Prostate gland (tissue), 2 donors: ENCODE measurements at regions not wholly inside any gene's neighbourhood (a gene's known extent, or its start where the extent isn't known, plus 50 kb on each side); places are given as distances from the start of the nearest gene placed in this dataset.

Experiments used
- DNase-seq: peaks from one replicate; pipeline ENCODE4 v3.0.0-alpha.2; 2019; ENCODE audit warnings: low spot score
- H3K27ac ChIP-seq, 2 donors: fragments of 200-600 bp; sonication (generic); 2 replicates each; pipeline ENCODE4 v1.5.1; 2017 to 2019
- H3K27me3 ChIP-seq: fragments of 200-600 bp; sonication (generic); replicated peaks from 2 replicates; pipeline ENCODE4 v1.5.1; 2019; ENCODE audit not compliant: insufficient read depth
- H3K36me3 ChIP-seq, 2 donors: fragments of 200-600 bp; sonication (generic); 1 replicate in 1 of 2; 2 replicates in 1 of 2; pipeline versions ENCODE4 v1.5.1 to v1.8.1; 2017 to 2019
- H3K4me1 ChIP-seq: fragments of 200-600 bp; sonication (generic); replicated peaks from 2 replicates; pipeline ENCODE4 v1.5.1; 2019
- H3K4me3 ChIP-seq, 2 donors: fragments of 200-600 bp; sonication (generic); 2 replicates each; pipeline ENCODE4 v1.5.1; 2017 to 2019
- H3K9me3 ChIP-seq: fragments of 200-600 bp; sonication (generic); 2 replicates; pipeline ENCODE4 v1.5.1; 2017
- POLR2A ChIP-seq: fragments of 450-650 bp; IDR thresholded peaks from one replicate; pipeline ENCODE4 v1.6.1; 2016; ENCODE audit warnings: antibody characterized with exemption, mild to moderate bottlenecking
- POLR2AphosphoS5 ChIP-seq: sonication (generic); formaldehyde crosslinking; IDR thresholded peaks from one replicate; pipeline ENCODE4 v1.6.1; 2017; ENCODE audit warnings: antibody characterized with exemption
- WGBS: methylation state at CpG from one replicate; pipeline ENCODE4 v1.1.5; 2018; 5-methylcytosine and 5-hydroxymethylcytosine counted together
- intact Hi-C: fragments of 100-400 bp; cut with DNase I; formaldehyde crosslinking; loops from one replicate; pipeline ENCODE4 v1.14.2; 2022
- TF ChIP-seq, protein P1 (sequence below), 4 experiments: fragments of 200-600 bp in 2 of 4; fragments of 450-650 bp in 2 of 4; sonication (generic) in 2 of 4; IDR thresholded peaks; 1 replicate in 3 of 4; 2 replicates in 1 of 4; pipeline ENCODE4 v1.5.1; 2016 to 2019; ENCODE audit warnings: antibody characterized with exemption in 4 of 4, mild to moderate bottlenecking in 2 of 4, moderate library complexity in 2 of 4

DNA sequence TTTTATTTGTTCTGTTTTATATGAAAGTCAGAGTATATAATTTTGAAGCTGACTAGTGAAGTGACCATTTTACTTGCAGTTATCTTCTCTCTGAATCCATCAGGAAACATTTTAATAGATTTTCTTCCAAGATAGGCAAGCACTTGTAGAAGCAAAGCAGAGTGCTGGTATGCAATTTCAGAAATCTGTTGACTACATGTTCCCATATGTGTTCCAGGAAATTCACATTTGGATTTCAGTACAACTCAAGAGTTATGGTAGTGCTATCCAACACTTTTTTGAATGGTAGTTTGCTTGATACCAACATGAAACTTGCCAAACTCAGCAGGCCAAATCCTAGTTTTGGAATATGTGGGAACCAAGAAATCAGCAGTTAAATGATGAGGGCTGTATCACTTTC is 94.0 kb downstream of the CENPW start:
- TF ChIP-seq POLR2A (no peak), POLR2AphosphoS5 (no peak)
- TF ChIP-seq, protein P1, sequence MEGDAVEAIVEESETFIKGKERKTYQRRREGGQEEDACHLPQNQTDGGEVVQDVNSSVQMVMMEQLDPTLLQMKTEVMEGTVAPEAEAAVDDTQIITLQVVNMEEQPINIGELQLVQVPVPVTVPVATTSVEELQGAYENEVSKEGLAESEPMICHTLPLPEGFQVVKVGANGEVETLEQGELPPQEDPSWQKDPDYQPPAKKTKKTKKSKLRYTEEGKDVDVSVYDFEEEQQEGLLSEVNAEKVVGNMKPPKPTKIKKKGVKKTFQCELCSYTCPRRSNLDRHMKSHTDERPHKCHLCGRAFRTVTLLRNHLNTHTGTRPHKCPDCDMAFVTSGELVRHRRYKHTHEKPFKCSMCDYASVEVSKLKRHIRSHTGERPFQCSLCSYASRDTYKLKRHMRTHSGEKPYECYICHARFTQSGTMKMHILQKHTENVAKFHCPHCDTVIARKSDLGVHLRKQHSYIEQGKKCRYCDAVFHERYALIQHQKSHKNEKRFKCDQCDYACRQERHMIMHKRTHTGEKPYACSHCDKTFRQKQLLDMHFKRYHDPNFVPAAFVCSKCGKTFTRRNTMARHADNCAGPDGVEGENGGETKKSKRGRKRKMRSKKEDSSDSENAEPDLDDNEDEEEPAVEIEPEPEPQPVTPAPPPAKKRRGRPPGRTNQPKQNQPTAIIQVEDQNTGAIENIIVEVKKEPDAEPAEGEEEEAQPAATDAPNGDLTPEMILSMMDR (IDR thresholded peaks at IDR 0.05): no peak
- no peaks in the 10 kb centered on the region for H3K36me3 ChIP-seq
- no peak overlapping the region for H3K4me3 ChIP-seq
- intact Hi-C loops: no loop called here
- no peak for DNase-seq
- H3K9me3 ChIP-seq: no peaks in the 10 kb centered on the region
- H3K27ac ChIP-seq: no peak overlapping the region
- no peaks in the 10 kb centered on the region for H3K27me3 ChIP-seq
- no peaks in the 10 kb centered on the region for H3K4me1 ChIP-seq

DNA sequence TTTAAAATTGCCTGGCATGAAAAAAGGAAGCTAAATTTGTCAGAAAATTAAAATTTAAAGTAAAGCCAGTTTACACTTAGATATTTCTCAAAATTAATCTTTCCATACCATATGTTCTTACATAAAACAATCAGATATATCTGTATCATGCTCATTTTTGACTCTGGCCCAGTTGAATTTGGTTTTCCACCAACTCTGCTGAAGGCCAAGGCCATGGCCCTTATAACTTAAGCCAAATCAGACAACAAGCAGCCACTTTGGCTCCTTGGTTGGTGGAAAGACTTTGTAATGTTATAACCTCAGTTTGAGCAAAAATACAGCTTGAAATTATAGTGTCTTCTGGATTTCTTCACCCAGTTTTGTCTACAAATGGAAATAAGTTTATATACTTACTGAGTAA is 97.3 kb downstream of the CENPW start:
- Histone ChIP-seq H3K9me3 (no peaks in the 10 kb centered on the region), H3K36me3 (no peaks in the 10 kb centered on the region), H3K4me1 (no peaks in the 10 kb centered on the region), H3K27me3 (no peaks in the 10 kb centered on the region), H3K4me3 (no peak overlapping the region), H3K27ac (no peak overlapping the region)
- no peak for DNase-seq
- TF ChIP-seq POLR2A (no peak), POLR2AphosphoS5 (no peak)
- TF ChIP-seq, protein P1 (IDR thresholded peaks at IDR 0.05): no peak
- intact Hi-C loops: no loop called here

DNA sequence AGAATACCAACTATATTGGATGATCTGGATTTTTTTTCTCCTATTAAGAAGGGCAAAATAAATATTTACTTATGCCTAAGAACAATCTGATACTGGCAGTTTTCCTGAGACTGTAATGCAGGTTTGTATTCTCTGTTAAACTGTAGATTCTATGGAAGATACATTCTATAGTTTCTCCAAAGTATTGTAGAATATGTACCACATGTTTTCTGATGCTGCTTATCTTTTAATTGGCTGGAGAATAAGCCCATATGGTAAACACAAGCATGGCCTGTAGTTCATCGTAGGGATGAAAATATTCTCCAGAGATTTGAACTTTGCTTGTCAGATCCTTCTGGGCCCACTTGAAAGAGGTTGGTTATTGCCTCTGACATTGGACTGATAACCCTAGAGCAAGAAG is 99.1 kb downstream of the CENPW start:
- TF ChIP-seq, protein P1 (IDR thresholded peaks at IDR 0.05): no peak
- no peak for TF ChIP-seq POLR2A
- WGBS: 32% methylated on average over 1 of the region's 1 CpG
- no peak overlapping the region for H3K27ac ChIP-seq
- no peaks in the 10 kb centered on the region for H3K9me3 ChIP-seq
- intact Hi-C loops: no loop called here
- H3K4me1 ChIP-seq: no peaks in the 10 kb centered on the region
- H3K27me3 ChIP-seq: no peaks in the 10 kb centered on the region
- H3K36me3 ChIP-seq: no peaks in the 10 kb centered on the region
- no peak for DNase-seq
- no peak overlapping the region for H3K4me3 ChIP-seq

DNA sequence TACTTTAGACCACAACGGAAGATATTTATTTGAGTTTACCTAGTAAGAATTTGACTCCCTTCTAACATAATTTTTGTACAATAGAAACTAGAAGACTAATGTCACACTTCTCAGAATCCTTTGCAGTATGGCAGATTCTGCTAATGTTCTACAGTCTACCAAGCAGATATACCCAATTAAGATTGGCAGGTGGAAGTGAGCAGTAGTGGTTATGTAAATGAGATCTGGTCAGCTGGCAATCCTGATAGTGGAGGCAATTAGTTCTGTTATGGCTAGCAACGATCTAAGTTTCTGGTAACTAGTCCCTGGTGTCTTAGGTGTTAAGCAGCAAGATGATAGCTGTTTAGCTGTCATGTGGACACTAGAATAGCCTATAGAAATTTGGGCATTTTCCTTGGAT is 101.0 kb downstream of the CENPW start:
- no peaks in the 10 kb centered on the region for H3K9me3 ChIP-seq
- intact Hi-C loops: no loop called here
- no peaks in the 10 kb centered on the region for H3K27me3 ChIP-seq
- no peak overlapping the region for H3K27ac ChIP-seq
- H3K36me3 ChIP-seq: no peaks in the 10 kb centered on the region
- WGBS: 72% methylated on average over 2 of the region's 2 CpGs
- no peak overlapping the region for H3K4me3 ChIP-seq
- H3K4me1 ChIP-seq: no peaks in the 10 kb centered on the region
- TF ChIP-seq POLR2A (no peak), POLR2AphosphoS5 (no peak)
- TF ChIP-seq, protein P1 (IDR thresholded peaks at IDR 0.05): no peak
- DNase-seq: no peak

DNA sequence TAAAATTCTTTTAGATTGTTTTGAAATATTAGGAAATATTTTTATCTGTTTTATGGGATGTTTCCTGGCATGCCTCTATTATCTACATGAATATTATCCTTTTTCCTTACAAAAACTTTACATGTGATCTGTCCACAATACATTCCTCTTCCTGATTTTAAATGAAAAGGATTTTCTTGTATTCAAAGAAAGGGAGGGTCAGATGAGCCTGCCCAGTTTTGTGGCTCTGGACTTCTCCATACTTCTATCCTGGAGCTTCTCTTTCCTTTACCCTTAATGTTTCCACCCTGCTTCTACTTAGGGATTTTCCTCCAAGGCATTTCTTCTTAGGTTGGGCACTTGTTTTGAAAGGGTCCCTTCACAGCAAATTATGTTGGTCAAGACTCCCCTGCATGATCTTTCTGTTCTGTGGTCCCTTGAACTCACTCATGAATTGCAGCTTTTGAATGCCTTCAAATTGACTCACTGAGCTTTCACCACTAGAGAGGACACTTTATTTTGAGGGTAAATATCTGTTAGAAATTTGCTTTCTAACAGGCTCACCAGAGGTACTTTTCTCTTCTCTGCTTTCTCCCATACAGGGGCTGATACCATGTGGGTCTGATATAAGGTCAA is 104.9 kb downstream of the CENPW start:
- Histone ChIP-seq H3K27ac (no peak overlapping the region), H3K9me3 (no peaks in the 10 kb centered on the region), H3K36me3 (no peaks in the 10 kb centered on the region), H3K4me1 (no peaks in the 10 kb centered on the region), H3K27me3 (no peaks in the 10 kb centered on the region), H3K4me3 (no peak overlapping the region)
- no peak for TF ChIP-seq POLR2A
- TF ChIP-seq, protein P1 (IDR thresholded peaks at IDR 0.05): no peak
- TF ChIP-seq POLR2AphosphoS5: no peak
- intact Hi-C loops: no loop called here
- DNase-seq: no peak
